ENCODE measurements at regions not wholly inside any gene's neighbourhood (a gene's known extent, or its start where the extent isn't known, plus 50 kb on each side); places are given as distances from the start of the nearest gene placed in this dataset.
"Not testable (repeated sequence)": the region's sequence is repeated elsewhere in the genome, so short reads cannot be mapped to it uniquely, and the experiment has no call there.

- Mint-ChIP-seq H3K9me3 (peaks cover 16% of the 10 kb centered on the region), H3K4me1 (peaks cover 19% of the 10 kb centered on the region), H3K27me3 (ENCODE audit: low read depth) (no peaks in the 10 kb centered on the region), H3K27ac (peak overlapping the region; percentile 83), H3K4me3 (no peak overlapping the region), H3K36me3 (peaks cover 11% of the 10 kb centered on the region)
- no peak for DNase-seq (ENCODE audit: low spot score)
- ATAC-seq = no peak
- CTCF ChIA-PET = no interaction called here
- TF ChIP-seq TEAD4 (CRISPR knock-in tag; IDR thresholded peaks at IDR 0.05) (no peak), HMGA2 (CRISPR knock-in tag; IDR thresholded peaks at IDR 0.05) (peak; percentile 99)
- POLR2A ChIA-PET = no interaction called here
Observed at GRCh38 chrX:1815456-1816175, 200.8 kb downstream of the ASMT start.

- Mint-ChIP-seq H3K36me3 (peaks cover 11% of the 10 kb centered on the region), H3K4me1 (peaks cover 16% of the 10 kb centered on the region), H3K27ac (peak overlapping the region; percentile 83), H3K9me3 (peaks cover 16% of the 10 kb centered on the region)
- POLR2A ChIA-PET; ATAC-seq; DNase-seq (ENCODE audit: low spot score); CTCF ChIA-PET; H3K27me3 Mint-ChIP-seq (ENCODE audit: low read depth); H3K4me3 Mint-ChIP-seq: not testable (repeated sequence)
Observed at GRCh38 chrX:1816387-1816982, 201.6 kb downstream of the ASMT start.

- Mint-ChIP-seq H3K4me1 (no peaks in the 10 kb centered on the region; the same call in 1 of the 2 replicates), H3K4me3 (no peak overlapping the region), H3K36me3 (peaks cover 11% of the 10 kb centered on the region; the same call in 1 of the 2 replicates), H3K27me3 (ENCODE audit: low read depth) (no peaks in the 10 kb centered on the region), H3K27ac (no peak overlapping the region), H3K9me3 (peaks cover 31% of the 10 kb centered on the region)
- CTCF ChIA-PET = no interaction called here
- DNase-seq (ENCODE audit: low spot score) (no peak), ATAC-seq (no peak)
- POLR2A ChIA-PET = no interaction called here
- TF ChIP-seq ERG (CRISPR knock-in tag; IDR thresholded peaks at IDR 0.05) (no peak), ZNF671 (CRISPR knock-in tag; IDR thresholded peaks at IDR 0.05) (no peak), USF1 (CRISPR knock-in tag; IDR thresholded peaks at IDR 0.05) (no peak), ZNF532 (CRISPR knock-in tag; IDR thresholded peaks at IDR 0.05; ENCODE audit: borderline replicate concordance) (no peak), ATF2 (CRISPR knock-in tag; IDR thresholded peaks at IDR 0.05; ENCODE audit: borderline replicate concordance, low read depth) (no peak), NFYB (CRISPR knock-in tag; conservative IDR thresholded peaks at IDR 0.05; ENCODE audit: low read depth) (no peak), ZBTB21 (CRISPR knock-in tag; IDR thresholded peaks at IDR 0.05; ENCODE audit: borderline replicate concordance) (no peak), E2F4 (CRISPR knock-in tag; IDR thresholded peaks at IDR 0.05; ENCODE audit: borderline replicate concordance, low read depth) (no peak), GRHL2 (CRISPR knock-in tag; IDR thresholded peaks at IDR 0.05; ENCODE audit: insufficient replicate concordance, severe bottlenecking) (no peak), ZNF512 (CRISPR knock-in tag; IDR thresholded peaks at IDR 0.05; ENCODE audit: borderline replicate concordance) (no peak), CDX4 (CRISPR knock-in tag; IDR thresholded peaks at IDR 0.05; ENCODE audit: borderline replicate concordance) (no peak), IRF2 (CRISPR knock-in tag; IDR thresholded peaks at IDR 0.05; ENCODE audit: borderline replicate concordance, low read depth) (no peak), RORB (CRISPR knock-in tag; IDR thresholded peaks at IDR 0.05) (no peak), TP53 (CRISPR knock-in tag; IDR thresholded peaks at IDR 0.05) (no peak), FOXK1 (CRISPR knock-in tag; IDR thresholded peaks at IDR 0.05) (no peak), FOXP1 (CRISPR knock-in tag; IDR thresholded peaks at IDR 0.05; ENCODE audit: borderline replicate concordance) (no peak), JAZF1 (CRISPR knock-in tag; IDR thresholded peaks at IDR 0.05) (no peak)
Observed at GRCh38 chrX:1821846-1822245, 207.0 kb downstream of the ASMT start.
